ENCODE measurements at regions not wholly inside any gene's neighbourhood (a gene's known extent, or its start where the extent isn't known, plus 50 kb on each side); places are given as distances from the start of the nearest gene placed in this dataset.

DNA sequence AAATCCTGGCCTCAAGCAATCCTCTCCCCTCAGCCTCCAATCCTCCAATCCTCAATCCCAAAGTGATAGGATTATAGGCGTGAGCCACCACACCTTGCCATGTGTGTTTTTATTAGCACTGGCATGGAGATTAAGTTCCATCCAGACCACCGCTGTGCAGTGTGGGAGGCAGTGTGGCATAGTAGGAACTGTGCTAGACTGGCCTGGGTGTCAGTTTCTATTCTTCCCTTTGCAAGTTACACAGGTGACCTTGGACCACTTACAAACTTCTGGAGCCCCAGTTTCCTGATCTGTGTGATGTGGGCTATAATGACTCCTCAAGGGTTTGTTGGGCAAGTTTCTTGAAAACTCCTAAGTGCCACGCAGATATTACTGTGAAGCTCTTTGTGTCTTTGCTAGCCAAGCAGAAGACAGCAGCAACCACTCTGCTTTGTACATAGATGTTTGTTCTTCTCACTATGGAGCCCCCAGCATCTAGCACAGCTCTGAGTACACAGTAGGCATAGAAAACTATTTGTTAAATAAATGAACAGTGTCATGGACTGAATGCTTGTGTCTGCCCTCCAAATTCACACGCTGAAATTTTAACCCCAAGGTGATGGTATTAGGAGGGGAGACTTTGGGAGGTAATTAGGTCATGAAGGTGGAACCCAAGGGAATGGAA, 93.0 kb downstream of the LBH start:
- H3K4me2 ChIP-seq (ENCODE audit: control insufficient read depth, extremely low read depth, insufficient read depth, low read depth, low read length) = no peak overlapping the region
- no peak overlapping the region for H3K9ac ChIP-seq (ENCODE audit: control insufficient read depth, extremely low read depth, insufficient read depth, low read length)
- dilution Hi-C loops (cut with MboI; ENCODE audit: extremely low pct_ligation_motif_present, low sequenced_read_pairs) = no loop called here
- no peak overlapping the region for H2AFZ ChIP-seq (ENCODE audit: control insufficient read depth, low read length)
- no peaks in the 10 kb centered on the region for H3K4me1 ChIP-seq (ENCODE audit: control insufficient read depth, extremely low read depth, insufficient read depth, low read length)
- H3K9me3 ChIP-seq (ENCODE audit: control insufficient read depth, low read depth, low read length) = no peaks in the 10 kb centered on the region
- no peak for FAIRE-seq
- TF ChIP-seq, protein P1, sequence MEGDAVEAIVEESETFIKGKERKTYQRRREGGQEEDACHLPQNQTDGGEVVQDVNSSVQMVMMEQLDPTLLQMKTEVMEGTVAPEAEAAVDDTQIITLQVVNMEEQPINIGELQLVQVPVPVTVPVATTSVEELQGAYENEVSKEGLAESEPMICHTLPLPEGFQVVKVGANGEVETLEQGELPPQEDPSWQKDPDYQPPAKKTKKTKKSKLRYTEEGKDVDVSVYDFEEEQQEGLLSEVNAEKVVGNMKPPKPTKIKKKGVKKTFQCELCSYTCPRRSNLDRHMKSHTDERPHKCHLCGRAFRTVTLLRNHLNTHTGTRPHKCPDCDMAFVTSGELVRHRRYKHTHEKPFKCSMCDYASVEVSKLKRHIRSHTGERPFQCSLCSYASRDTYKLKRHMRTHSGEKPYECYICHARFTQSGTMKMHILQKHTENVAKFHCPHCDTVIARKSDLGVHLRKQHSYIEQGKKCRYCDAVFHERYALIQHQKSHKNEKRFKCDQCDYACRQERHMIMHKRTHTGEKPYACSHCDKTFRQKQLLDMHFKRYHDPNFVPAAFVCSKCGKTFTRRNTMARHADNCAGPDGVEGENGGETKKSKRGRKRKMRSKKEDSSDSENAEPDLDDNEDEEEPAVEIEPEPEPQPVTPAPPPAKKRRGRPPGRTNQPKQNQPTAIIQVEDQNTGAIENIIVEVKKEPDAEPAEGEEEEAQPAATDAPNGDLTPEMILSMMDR (optimal IDR thresholded peaks at IDR 0.05 in 1 of 3, IDR thresholded peaks at IDR 0.05 in 1 of 3, conservative IDR thresholded peaks at IDR 0.05 in 1 of 3; ENCODE audit: extremely low read depth in 1 of 3, insufficient read depth in 2 of 3, low read length in 3 of 3) = no peak
- TF ChIP-seq EZH2 (IDR thresholded peaks at IDR 0.05; ENCODE audit: low read length) = no peak
- no peak overlapping the region for H3K27ac ChIP-seq (ENCODE audit: control insufficient read depth, insufficient read depth, low read length)
- H4K20me1 ChIP-seq (ENCODE audit: control insufficient read depth, extremely low read depth, insufficient read depth, low read length) = no peaks in the 10 kb centered on the region
- H3K9me1 ChIP-seq (ENCODE audit: control insufficient read depth, extremely low read depth, insufficient read depth, low read length) = no peaks in the 10 kb centered on the region
- H3K27me3 ChIP-seq (ENCODE audit: control insufficient read depth, extremely low read depth, insufficient read depth, low read length) = no peaks in the 10 kb centered on the region
- no peaks in the 10 kb centered on the region for H3K79me2 ChIP-seq (ENCODE audit: control insufficient read depth, insufficient read depth, low read length)
- no peak overlapping the region for H3K4me3 ChIP-seq (ENCODE audit: control insufficient read depth in 2 of 3, extremely low read depth in 1 of 3, insufficient read depth in 2 of 3, low read depth in 1 of 3, low read length in 3 of 3)
- no peaks in the 10 kb centered on the region for H3K36me3 ChIP-seq (ENCODE audit: control insufficient read depth in 2 of 2, extremely low read depth in 1 of 2, insufficient read depth in 2 of 2, low read length in 2 of 2)
- DNase-seq (ENCODE audit: low read depth, low spot score) = no peak

DNA sequence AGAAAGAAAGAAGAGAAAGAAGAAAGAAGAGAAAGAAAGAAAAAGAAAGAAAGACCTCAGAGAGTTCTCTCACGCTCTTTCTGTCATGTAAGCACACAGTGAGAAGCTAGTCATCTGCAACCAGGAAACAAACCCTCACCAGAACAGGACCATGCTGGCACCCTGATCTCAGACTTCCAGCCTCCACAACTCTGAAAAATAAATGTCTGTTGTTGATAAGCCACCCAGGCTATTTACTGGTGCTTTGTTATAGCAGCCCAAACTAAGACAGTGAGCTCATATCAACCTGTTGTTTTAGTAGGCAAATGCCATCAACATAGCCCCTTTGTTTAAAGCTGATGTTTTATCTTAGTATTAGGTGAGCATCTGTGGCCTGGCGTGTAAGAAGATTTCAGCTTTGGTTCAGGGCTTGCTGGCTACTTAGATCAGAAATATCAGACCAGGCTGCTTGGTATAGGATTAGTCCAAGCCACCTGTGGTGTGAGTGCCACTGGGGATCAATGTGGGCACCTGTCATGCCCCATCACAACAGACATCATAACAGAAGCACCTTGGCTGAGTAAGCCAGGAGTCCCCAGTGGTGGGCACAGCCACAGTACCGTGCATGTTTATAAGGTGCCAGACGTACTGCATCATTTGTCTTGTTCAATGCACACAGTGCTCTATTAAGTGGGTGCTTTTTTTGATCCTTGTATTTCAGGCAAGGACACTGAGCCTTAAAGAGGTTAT, 94.4 kb downstream of the LBH start:
- H3K9ac ChIP-seq (ENCODE audit: control insufficient read depth, extremely low read depth, insufficient read depth, low read length) = no peak overlapping the region
- H3K9me1 ChIP-seq (ENCODE audit: control insufficient read depth, extremely low read depth, insufficient read depth, low read length) = no peaks in the 10 kb centered on the region
- TF ChIP-seq, protein P1 (optimal IDR thresholded peaks at IDR 0.05 in 1 of 3, IDR thresholded peaks at IDR 0.05 in 1 of 3, conservative IDR thresholded peaks at IDR 0.05 in 1 of 3; ENCODE audit: extremely low read depth in 1 of 3, insufficient read depth in 2 of 3, low read length in 3 of 3) = no peak
- TF ChIP-seq EZH2 (IDR thresholded peaks at IDR 0.05; ENCODE audit: low read length) = no peak
- no peak overlapping the region for H3K4me2 ChIP-seq (ENCODE audit: control insufficient read depth, extremely low read depth, insufficient read depth, low read depth, low read length)
- H4K20me1 ChIP-seq (ENCODE audit: control insufficient read depth, extremely low read depth, insufficient read depth, low read length) = no peaks in the 10 kb centered on the region
- H3K27ac ChIP-seq (ENCODE audit: control insufficient read depth, insufficient read depth, low read length) = no peak overlapping the region
- H3K9me3 ChIP-seq (ENCODE audit: control insufficient read depth, low read depth, low read length) = no peaks in the 10 kb centered on the region
- H2AFZ ChIP-seq (ENCODE audit: control insufficient read depth, low read length) = no peak overlapping the region
- no peak for DNase-seq (ENCODE audit: low read depth, low spot score)
- no peaks in the 10 kb centered on the region for H3K4me1 ChIP-seq (ENCODE audit: control insufficient read depth, extremely low read depth, insufficient read depth, low read length)
- H3K36me3 ChIP-seq (ENCODE audit: control insufficient read depth in 2 of 2, extremely low read depth in 1 of 2, insufficient read depth in 2 of 2, low read length in 2 of 2) = no peaks in the 10 kb centered on the region
- H3K4me3 ChIP-seq (ENCODE audit: control insufficient read depth in 2 of 3, extremely low read depth in 1 of 3, insufficient read depth in 2 of 3, low read depth in 1 of 3, low read length in 3 of 3) = no peak overlapping the region
- dilution Hi-C loops (cut with MboI; ENCODE audit: extremely low pct_ligation_motif_present, low sequenced_read_pairs) = no loop called here
- no peak for FAIRE-seq
- no peaks in the 10 kb centered on the region for H3K79me2 ChIP-seq (ENCODE audit: control insufficient read depth, insufficient read depth, low read length)
- no peaks in the 10 kb centered on the region for H3K27me3 ChIP-seq (ENCODE audit: control insufficient read depth, extremely low read depth, insufficient read depth, low read length)

All from keratinocyte (primary cell).